ENCODE measurements at regions not wholly inside any gene's neighbourhood (a gene's known extent, or its start where the extent isn't known, plus 50 kb on each side); places are given as distances from the start of the nearest gene placed in this dataset.

DNA sequence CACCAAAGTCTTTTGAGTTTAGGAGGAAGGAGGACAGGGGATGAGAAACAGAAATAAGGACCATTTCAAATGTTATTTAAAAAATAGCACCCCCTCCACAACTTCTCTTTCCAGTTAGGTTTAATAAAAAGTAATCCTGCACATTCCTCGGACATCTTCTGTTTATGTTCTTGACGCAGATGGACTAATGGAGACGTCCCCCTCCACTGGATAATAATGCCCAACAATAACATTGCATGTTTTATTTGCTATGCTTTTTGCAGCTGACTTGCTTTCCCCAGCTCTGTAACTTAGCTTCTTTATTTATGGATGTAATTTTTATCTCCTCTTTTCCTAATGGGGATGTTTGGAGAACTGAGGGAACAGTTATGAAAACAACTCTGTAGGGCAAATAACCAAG is 89.5 kb downstream of the MAT2B start:
- peaks cover 0 to 7% (median 4%) of the 10 kb centered on the region in 7 donors for H3K9me3 Mint-ChIP-seq
- H3K9me3 ChIP-seq (replicated peaks in 1 of 2; ENCODE audit: control insufficient read depth in 1 of 2, insufficient read depth in 1 of 2, low read length in 2 of 2): no peaks in the 10 kb centered on the region
- no peaks in the 10 kb centered on the region for H3K79me2 ChIP-seq (ENCODE audit: insufficient read depth, low read length)
- no peak overlapping the region for H3K27ac ChIP-seq (ENCODE audit: low read depth in 1 of 2, low read length in 2 of 2)
- no peak overlapping the region for H3K4me3 ChIP-seq (replicated peaks in 1 of 3; ENCODE audit: low read depth in 2 of 3, low read length in 3 of 3)
- 83% methylated on average over 1 of the region's 3 CpGs for WGBS (ENCODE audit: insufficient coverage)
- no peak for DNase-seq
- no peaks in the 10 kb centered on the region for H3K27me3 ChIP-seq (ENCODE audit: control insufficient read depth in 2 of 2, insufficient read depth in 2 of 2, low read length in 2 of 2)
- H3K4me1 ChIP-seq (ENCODE audit: control insufficient read depth in 1 of 2, insufficient read depth in 2 of 2, low read length in 2 of 2): no peaks in the 10 kb centered on the region
- H3K27me3 Mint-ChIP-seq (ENCODE audit: low read depth in 3 of 3): peaks cover 2 to 3% (median 2%) of the 10 kb centered on the region in 3 donors
- no peak overlapping the region for H3K4me3 Mint-ChIP-seq
- no peak overlapping the region for H3K27ac Mint-ChIP-seq
- no peak overlapping the region for H3K4me2 ChIP-seq (replicated peaks; ENCODE audit: extremely low read depth, low read length, poor library complexity, severe bottlenecking)
- no peaks in the 10 kb centered on the region for H3K36me3 ChIP-seq (replicated peaks in 1 of 2; ENCODE audit: control insufficient read depth in 1 of 2, insufficient read depth in 2 of 2, low read length in 2 of 2)
- intact Hi-C loops (cut with micrococcal nuclease): no loop called here
- H3K4me1 Mint-ChIP-seq: no peaks in the 10 kb centered on the region
- H4K20me1 ChIP-seq (ENCODE audit: insufficient read depth, low read length): no peaks in the 10 kb centered on the region
- no peak overlapping the region for H3K9ac ChIP-seq (ENCODE audit: insufficient read depth, low read length, poor library complexity, severe bottlenecking)
- H2AFZ ChIP-seq (ENCODE audit: insufficient read depth, low read depth, low read length, poor library complexity, severe bottlenecking): no peak overlapping the region
- H3K36me3 Mint-ChIP-seq: no peaks in the 10 kb centered on the region
- TF ChIP-seq, protein P1, sequence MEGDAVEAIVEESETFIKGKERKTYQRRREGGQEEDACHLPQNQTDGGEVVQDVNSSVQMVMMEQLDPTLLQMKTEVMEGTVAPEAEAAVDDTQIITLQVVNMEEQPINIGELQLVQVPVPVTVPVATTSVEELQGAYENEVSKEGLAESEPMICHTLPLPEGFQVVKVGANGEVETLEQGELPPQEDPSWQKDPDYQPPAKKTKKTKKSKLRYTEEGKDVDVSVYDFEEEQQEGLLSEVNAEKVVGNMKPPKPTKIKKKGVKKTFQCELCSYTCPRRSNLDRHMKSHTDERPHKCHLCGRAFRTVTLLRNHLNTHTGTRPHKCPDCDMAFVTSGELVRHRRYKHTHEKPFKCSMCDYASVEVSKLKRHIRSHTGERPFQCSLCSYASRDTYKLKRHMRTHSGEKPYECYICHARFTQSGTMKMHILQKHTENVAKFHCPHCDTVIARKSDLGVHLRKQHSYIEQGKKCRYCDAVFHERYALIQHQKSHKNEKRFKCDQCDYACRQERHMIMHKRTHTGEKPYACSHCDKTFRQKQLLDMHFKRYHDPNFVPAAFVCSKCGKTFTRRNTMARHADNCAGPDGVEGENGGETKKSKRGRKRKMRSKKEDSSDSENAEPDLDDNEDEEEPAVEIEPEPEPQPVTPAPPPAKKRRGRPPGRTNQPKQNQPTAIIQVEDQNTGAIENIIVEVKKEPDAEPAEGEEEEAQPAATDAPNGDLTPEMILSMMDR (IDR thresholded peaks at IDR 0.05): no peak

DNA sequence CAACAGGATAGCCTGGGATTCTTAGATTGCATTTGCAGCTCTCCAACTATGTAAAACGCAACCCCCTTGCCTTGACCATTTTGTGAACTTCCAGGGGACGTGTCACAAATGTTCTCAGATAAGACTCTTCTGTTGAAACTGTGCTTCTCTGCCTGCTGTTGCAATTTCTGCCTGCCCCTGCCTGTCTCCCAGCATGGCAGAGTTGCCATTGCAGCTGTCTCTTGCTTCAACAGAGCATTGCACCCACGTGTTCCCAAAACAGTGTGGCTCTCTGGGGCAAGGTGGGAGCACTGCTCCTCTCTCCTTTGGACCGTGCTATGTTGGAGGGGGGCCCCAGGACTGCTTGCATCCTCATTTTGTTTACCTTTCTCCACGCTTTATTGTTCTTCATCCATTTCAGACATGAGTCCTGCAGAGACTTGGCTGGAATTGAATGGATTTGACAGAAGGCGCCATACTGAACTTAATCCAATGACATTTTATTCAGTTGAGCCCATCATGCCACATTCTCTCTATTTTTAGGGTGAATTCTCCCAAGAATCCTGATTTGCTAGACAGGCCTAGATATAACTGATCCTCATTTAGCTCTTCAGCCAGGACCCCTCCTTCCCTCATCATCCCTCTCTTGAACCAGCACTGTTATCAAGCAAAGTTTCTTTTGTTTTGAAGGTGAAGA is 90.7 kb downstream of the MAT2B start:
- Histone ChIP-seq H3K27ac (ENCODE audit: low read depth in 1 of 2, low read length in 2 of 2) (no peak overlapping the region), H3K9me3 (replicated peaks in 1 of 2; ENCODE audit: control insufficient read depth in 1 of 2, insufficient read depth in 1 of 2, low read length in 2 of 2) (no peaks in the 10 kb centered on the region), H4K20me1 (ENCODE audit: insufficient read depth, low read length) (no peaks in the 10 kb centered on the region), H3K9ac (ENCODE audit: insufficient read depth, low read length, poor library complexity, severe bottlenecking) (no peak overlapping the region), H3K27me3 (ENCODE audit: control insufficient read depth in 2 of 2, insufficient read depth in 2 of 2, low read length in 2 of 2) (no peaks in the 10 kb centered on the region), H3K36me3 (replicated peaks in 1 of 2; ENCODE audit: control insufficient read depth in 1 of 2, insufficient read depth in 2 of 2, low read length in 2 of 2) (no peaks in the 10 kb centered on the region), H2AFZ (ENCODE audit: insufficient read depth, low read depth, low read length, poor library complexity, severe bottlenecking) (no peak overlapping the region), H3K4me2 (replicated peaks; ENCODE audit: extremely low read depth, low read length, poor library complexity, severe bottlenecking) (no peak overlapping the region), H3K4me1 (ENCODE audit: control insufficient read depth in 1 of 2, insufficient read depth in 2 of 2, low read length in 2 of 2) (no peaks in the 10 kb centered on the region), H3K4me3 (replicated peaks in 1 of 3; ENCODE audit: low read depth in 2 of 3, low read length in 3 of 3) (no peak overlapping the region), H3K79me2 (ENCODE audit: insufficient read depth, low read length) (no peaks in the 10 kb centered on the region)
- 69% methylated on average over 5 of the region's 6 CpGs for WGBS (ENCODE audit: insufficient coverage)
- TF ChIP-seq, protein P1 (IDR thresholded peaks at IDR 0.05): no peak
- no peak for DNase-seq
- Mint-ChIP-seq H3K27ac (no peak overlapping the region), H3K36me3 (no peaks in the 10 kb centered on the region), H3K4me1 (no peaks in the 10 kb centered on the region), H3K9me3 (peaks cover 0 to 7% (median 4%) of the 10 kb centered on the region in 7 donors), H3K27me3 (ENCODE audit: low read depth in 3 of 3) (peaks cover 2 to 3% (median 2%) of the 10 kb centered on the region in 3 donors), H3K4me3 (no peak overlapping the region)
- intact Hi-C loops (cut with micrococcal nuclease): no loop called here

Measured in CD14-positive monocyte (primary cell).